HG02610 (cell line): ENCODE measurements at regions not wholly inside any gene's neighbourhood (a gene's known extent, or its start where the extent isn't known, plus 50 kb on each side); places are given as distances from the start of the nearest gene placed in this dataset.

ENCODE experiments used
- ATAC-seq: cut with Tn5 transposase; IDR thresholded peaks from one replicate; pipeline ENCODE4 v1.9.1; 2021; ENCODE audit warnings: mild to moderate bottlenecking, moderate library complexity; ENCODE audit not compliant: unreplicated experiment

GRCh38 chr10:78794736-78795455, 273.9 kb upstream of the ZMIZ1 start:
- ATAC-seq = no peak

DNA sequence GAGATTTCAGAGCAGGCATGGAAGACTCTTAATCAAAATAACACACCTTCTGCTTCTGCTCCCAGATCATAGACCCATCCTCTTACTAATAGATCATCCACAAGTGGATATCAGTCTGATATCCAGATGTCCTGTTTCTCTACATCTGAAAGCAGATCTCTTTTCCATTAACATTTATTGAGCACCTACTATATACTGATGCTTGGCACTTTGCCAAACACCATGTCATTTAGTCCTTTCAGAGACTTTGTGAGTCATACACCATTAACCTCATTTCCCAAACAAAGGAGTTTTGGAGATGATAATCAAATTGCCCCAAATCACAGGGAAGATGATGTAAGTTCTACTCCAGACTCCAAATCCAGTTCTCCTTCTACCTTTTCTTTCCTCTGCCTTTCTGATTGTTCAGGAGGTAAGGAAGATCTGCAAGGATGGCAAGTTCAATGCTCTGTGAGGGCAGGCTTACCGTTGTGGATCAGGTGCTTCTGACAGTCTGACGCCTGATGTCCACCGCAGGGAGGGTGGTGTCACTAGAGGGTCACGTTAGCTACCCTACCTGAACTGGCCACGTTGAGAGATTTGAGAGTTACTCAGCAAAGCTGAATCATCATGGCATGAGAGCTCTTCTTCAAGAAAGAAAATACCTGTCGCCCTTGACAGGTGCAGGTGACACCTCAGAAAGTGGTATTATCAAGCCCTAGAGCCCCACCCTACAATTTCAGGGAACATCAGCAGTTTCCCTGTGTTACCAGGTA, 269.6 kb upstream of the ZMIZ1 start:
- no peak for ATAC-seq

- ATAC-seq = no peak
Measured at GRCh38 chr10:78800006-78800405, 268.8 kb upstream of the ZMIZ1 start.

GRCh38 chr10:78800535-78801320, 268.0 kb upstream of the ZMIZ1 start:
- ATAC-seq = no peak

GRCh38 chr10:78802431-78802830, 266.3 kb upstream of the ZMIZ1 start:
- no peak for ATAC-seq

GRCh38 chr10:78802866-78803265, 265.9 kb upstream of the ZMIZ1 start:
- no peak for ATAC-seq

DNA sequence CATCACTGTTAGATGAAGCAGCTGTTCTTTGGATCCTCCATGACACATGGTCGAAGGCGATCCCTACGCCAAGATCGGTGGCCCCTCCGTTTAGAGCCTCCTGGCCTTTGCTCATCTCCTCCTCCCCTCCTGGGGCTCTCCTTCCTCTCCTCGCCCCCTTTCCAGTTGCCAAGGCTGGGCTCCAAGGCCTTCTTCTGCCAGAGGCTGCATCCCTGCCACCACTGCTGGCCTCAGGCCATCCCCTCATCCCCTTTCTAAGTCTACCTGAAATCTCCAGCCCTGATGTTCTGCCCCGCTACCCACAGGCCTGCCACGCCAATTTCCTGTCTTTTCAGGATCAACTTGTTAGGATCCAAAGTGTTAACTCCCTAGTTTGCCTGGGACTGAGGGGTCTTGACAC, 265.1 kb upstream of the ZMIZ1 start:
- no peak for ATAC-seq

- ATAC-seq = no peak
Measured at GRCh38 chr10:78804411-78805032, 264.2 kb upstream of the ZMIZ1 start.

DNA sequence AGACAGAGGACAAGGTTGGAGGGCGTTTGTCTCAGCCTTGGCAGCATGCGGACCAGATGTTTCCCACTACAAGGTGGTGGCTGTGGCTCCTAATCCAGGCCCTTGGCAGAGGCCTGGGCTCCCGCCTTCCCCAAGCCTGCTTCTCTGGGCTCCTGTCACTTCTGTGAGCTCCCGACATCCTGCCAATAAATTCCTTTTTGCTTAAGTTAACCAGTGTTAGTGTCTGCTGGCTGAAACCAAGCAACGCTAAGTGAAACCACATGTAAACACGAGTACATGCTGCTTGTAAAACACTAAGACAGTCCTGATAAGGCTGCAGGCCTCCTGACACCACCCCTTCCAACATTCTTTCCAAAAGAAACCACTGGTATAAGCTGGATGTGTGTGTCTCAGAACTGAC, 263.6 kb upstream of the ZMIZ1 start:
- no peak for ATAC-seq

DNA sequence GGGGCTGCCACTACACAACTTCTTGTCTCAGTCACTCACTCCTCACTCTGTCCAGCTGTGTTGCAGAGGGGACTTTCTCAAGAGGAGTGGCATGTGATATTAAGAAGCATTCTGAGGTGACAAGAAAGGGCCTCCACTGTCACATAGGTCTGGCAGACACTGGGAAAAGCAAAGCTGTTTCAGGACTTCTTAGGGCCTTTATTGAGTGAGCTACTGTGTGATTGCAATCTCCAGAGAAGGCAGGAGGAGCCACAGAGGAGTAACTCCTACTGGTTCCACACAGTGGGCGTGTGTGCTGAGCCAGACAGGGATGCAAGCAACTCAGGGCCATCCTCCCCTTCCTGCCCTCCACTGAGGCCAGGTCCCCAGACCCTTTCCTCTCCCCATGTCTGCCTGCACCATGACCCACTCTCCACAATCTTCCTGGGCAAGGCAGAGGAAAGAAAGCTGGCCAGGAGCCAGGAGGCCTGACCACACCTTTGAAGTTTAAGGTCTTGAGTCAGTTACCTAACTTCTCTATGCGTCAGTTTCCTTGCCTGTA, 262.0 kb upstream of the ZMIZ1 start:
- ATAC-seq = no peak

DNA sequence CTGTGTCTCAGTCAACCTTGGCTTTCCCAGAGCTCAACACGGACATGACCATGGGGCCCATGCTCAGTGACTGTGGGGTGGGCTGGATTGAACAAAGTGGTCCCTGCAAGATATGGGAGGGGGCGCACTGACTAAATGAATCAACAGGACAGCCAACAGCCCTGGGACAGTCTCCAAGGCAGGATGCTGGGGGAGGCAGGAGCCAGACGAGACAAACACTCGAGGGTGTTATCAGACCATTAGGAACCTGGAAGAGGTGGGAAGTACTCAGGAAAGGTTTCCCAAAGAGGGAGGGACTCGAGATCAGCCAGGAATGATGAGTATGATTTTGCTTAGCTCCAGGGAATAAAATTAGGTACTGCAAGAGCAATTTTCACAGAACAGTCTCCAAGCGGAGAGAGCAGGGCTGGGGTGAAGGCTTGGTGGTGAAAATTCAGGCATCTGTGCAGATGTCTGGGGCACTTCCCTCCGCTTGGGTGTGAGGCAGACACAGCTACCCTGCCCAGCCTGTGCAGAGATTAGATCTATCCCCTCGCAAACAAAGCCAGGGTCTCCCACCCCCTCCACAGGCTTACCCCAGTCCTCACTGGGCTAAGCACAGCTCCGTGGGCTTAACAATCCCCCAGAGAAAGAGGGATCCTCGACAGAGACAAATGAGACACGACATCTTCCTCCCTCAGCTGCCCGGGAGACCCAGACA, 261.1 kb upstream of the ZMIZ1 start:
- no peak for ATAC-seq

DNA sequence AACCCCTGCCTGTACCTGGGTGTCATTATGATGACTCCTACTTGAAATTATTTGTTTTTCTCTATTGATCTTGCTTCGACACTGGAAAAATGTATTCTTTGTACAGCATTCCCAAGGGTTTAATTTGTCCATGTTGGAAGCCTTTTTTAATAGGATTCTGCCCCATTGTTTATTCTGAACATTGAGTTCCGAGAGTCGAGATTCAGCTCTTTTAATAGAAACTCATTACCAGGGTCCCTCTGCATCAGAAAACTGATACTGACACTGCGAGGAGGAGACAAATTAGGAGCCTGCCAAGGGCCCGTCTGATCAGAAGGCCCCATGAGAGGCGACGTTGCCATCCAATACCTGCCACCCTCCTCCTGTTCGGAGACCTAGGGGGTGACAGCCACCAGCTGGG, 260.5 kb upstream of the ZMIZ1 start:
- no peak for ATAC-seq

DNA sequence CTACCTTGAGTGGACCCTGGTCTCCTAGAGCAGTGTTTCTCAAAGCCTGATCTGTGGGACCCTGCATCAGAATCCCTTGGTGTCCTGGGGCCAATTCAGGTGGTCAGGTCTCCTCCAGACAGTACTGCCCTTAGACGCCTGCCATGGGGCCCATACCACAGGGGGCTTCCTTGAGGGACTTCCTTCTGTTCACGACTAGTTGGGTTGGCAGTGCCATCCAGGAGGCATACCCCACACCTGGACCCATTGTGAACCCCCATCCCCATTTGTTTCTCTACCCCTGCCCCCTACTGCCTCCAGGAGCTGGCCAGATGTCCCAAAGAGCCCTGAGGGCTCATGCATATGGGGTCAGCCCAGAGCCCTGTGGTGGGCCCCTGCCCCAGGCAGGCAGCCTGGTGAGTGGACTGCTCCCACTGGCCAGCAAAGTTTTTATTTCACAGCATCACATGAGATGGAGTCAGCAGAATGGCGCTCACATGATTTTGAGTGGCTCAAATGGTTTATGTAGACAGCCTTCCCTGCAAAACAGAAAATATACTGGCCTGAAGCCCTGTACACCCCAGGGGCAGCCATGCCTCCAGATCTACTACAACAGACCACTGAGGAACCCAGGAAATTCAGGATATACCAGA, 259.9 kb upstream of the ZMIZ1 start:
- ATAC-seq = no peak

GRCh38 chr10:78811174-78811573, 257.6 kb upstream of the ZMIZ1 start:
- ATAC-seq = no peak

DNA sequence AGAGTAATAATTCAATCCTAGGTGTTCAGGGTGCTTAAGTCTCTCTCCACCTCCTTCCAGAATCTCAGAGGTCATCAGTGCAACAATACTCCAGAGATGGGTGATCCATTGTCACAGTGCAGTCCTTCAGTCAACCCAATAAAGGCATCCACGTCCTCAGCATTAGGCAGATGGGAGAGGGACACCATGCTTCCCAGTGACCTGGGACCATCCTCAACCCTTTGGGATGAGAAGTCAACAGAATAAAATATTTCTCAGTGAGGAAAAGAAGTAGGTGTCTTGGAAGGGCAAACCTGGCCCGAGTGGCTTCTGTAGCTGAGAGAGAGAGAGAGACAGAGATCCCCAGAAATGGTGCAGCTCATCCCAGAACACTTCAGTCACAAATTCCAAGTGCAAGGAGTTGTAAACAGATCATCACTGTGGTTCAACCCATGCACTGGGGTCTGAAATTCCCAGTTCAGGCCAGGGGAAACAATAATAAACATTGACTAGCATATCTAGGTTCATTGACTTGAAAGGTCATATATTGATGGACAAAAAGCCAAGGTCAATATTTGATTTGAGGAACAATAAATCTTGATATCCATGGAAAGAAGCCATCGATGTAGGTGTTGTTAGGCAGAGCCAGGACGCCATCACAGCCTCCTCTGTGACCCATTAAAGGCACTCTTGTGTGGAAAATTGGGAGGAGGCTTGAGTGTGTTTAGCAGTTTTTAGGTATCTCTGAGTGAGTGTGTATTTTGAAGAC, 256.0 kb upstream of the ZMIZ1 start:
- no peak for ATAC-seq

DNA sequence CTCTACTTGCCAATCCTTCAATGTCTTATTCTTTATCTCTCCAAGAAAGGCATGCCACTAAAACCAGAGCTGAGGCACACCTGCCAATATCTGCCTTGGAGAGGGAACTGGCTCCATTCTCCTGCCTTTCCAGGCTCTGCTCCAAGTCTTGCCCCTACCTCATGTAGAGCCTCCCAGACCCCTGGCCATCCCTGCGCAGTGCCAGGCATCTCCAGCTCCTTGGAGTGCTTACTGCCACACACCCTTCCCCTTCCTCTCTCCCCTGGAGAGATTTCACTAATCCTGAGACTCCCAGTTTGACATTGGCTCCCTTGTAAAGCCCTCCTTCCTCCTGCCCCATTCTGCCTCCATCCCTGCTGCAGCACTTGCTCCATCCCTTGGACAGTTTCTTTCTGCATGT, 255.2 kb upstream of the ZMIZ1 start:
- no peak for ATAC-seq

DNA sequence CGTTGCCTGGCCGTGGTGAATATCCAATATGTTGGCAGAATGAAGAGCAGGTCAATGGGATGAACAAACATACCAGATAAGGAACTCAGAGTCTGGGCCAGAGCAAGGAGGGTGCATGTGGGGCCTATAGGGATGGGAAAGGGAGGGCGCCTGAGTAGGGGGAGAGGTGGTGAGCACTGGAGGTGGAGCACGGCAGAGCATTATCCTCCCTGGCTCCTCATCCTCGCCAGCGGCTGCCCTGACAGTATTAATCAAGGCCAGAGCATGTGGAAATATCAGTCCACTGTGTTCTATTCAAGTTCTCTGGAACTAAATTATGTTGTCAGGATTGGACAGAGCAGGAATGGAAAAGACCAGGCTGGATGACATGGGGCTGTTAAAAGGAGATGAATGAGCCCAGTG, 254.8 kb upstream of the ZMIZ1 start:
- ATAC-seq = no peak

- no peak for ATAC-seq
Measured at GRCh38 chr10:78814407-78814806, 254.4 kb upstream of the ZMIZ1 start.

DNA sequence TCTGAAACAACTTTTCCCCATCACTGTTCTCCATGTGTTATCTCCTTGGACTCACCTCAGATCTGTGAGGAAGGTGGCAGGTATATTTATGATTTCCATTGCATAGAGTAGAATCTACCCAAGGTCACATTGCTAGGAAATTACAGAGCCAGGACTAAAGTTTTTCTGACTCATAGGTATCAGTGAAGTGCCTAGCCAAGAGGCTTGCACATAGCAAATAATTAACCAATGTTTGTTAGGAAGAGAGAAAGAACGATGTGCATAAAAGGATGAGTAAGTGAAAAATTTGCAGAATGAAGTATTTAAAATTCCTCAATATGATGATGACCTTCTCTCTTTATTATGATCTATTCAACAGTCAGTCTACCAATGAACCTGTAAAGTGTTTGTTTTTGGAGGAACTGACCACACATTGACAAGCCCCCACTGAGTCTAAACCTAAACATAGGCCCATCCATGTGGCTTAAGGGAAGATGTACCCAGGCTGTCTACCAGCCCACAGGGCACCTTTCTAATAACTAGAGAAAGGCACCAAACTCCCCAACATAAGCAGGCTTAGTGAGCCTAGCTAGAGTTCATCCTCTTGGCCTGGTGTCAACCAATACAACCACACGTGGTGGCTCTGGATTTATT, 252.9 kb upstream of the ZMIZ1 start:
- ATAC-seq = no peak
